ENCODE measurements at regions not wholly inside any gene's neighbourhood (a gene's known extent, or its start where the extent isn't known, plus 50 kb on each side); places are given as distances from the start of the nearest gene placed in this dataset.

- no peak for DNase-seq (ENCODE audit: low spot score in 2 of 2)
- no peak for TF ChIP-seq CTCF (IDR thresholded peaks at IDR 0.05)
- Histone ChIP-seq H3K27me3 (no peaks in the 10 kb centered on the region), H3K9me3 (no peaks in the 10 kb centered on the region), H3K4me3 (no peak overlapping the region), H3K4me1 (no peaks in the 10 kb centered on the region), H3K36me3 (no peaks in the 10 kb centered on the region), H3K27ac (no peak overlapping the region)
- intact Hi-C loops (cut with DNase I), result loop anchor here (5.0 kb wide), 1 partner anchor 1455 kb away; no protein-coding TSS in a partner anchor
These were observed 547.3 kb upstream of the SLC35B3 start for GRCh38 chr6:8982668-8983067.

DNA sequence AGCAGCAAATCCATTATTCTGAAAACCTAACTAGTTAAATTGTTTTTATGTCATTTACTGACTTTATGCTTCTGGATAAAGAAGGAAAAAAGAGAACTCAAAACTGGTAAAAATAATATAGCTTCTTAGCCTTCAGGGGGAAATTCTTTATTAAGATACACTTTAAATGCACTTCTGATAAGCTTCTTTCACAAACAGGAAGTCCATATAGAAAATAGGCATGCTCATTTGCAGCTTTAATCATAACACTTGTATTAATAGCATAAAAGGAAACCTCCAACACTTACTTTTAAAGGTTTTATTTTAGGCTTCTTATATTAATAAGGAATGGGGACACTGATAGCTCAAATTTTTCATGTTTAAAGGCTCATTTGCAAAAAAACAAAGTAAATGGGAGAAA lies 538.0 kb upstream of the SLC35B3 start:
- TF ChIP-seq CTCF (IDR thresholded peaks at IDR 0.05), result no peak
- Histone ChIP-seq H3K36me3 (no peaks in the 10 kb centered on the region), H3K27ac (no peak overlapping the region), H3K27me3 (no peaks in the 10 kb centered on the region), H3K9me3 (no peaks in the 10 kb centered on the region), H3K4me1 (no peaks in the 10 kb centered on the region), H3K4me3 (no peak overlapping the region)
- intact Hi-C loops (cut with DNase I), result no loop called here
- DNase-seq (ENCODE audit: low spot score in 2 of 2), result no peak

- no peak for DNase-seq (ENCODE audit: low spot score in 2 of 2)
These were observed 534.4 kb upstream of the SLC35B3 start for GRCh38 chr6:8969747-8970146.

DNA sequence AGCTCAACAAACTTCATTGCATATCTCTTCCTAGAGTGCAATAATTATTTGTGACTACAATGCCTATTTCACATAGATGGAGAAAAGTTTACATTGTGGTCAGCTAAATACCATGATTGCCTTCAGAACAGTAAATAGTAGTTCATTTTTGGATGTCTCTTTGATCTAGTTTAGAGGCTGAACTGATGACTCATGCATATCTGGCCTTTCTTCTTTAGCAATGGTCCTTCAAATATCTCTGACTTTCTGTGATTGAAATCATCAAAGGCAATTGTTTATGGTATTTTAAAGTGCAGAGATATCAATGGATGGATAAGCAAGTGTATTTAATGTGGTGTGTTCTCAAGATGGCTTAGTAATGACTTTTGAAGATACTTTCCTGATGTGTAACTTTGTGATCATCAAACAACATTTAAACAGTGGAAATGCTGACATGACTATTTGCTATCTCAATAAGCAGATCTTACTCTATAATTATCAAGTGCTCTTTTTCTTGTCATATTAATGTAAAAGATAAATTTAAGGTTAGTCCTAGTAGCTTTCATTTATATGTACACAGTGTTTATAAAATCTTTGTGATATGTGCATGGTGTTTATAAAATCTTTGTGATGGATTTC lies 523.7 kb upstream of the SLC35B3 start:
- no peaks in the 10 kb centered on the region for H3K27me3 ChIP-seq
- intact Hi-C loops (cut with DNase I), result no loop called here
- H3K4me3 ChIP-seq, result no peak overlapping the region
- H3K4me1 ChIP-seq, result no peaks in the 10 kb centered on the region
- no peak overlapping the region for H3K27ac ChIP-seq
- no peaks in the 10 kb centered on the region for H3K9me3 ChIP-seq
- TF ChIP-seq CTCF (IDR thresholded peaks at IDR 0.05), result no peak
- H3K36me3 ChIP-seq, result no peaks in the 10 kb centered on the region
- no peak for DNase-seq (ENCODE audit: low spot score in 2 of 2)

More at GRCh38 chr6:8969747-8970146, 534.4 kb upstream of the SLC35B3 start:
- Histone ChIP-seq H3K4me1 (no peaks in the 10 kb centered on the region), H3K4me3 (no peak overlapping the region), H3K27me3 (no peaks in the 10 kb centered on the region), H3K27ac (no peak overlapping the region), H3K36me3 (no peaks in the 10 kb centered on the region), H3K9me3 (no peaks in the 10 kb centered on the region)
- intact Hi-C loops (cut with DNase I), result no loop called here
- no peak for TF ChIP-seq CTCF (IDR thresholded peaks at IDR 0.05)

DNA sequence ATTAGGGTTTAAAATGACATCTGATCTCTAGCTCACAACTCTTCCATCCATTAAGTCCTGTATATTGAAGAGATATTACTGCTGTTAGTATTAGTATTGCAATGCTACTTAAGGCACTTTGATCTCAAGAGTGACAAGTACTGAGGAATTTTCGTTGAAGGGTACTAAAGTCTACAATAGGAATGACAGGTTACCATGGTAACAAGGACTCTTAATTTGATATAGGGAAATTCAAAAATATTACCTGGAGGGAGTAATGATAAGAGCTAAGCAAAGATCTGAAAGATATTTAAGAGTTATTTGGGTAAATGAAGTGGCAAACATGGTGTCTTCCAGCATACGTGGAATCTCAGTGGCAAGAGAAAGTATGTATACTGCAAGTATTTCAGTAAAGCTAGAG lies 518.0 kb upstream of the SLC35B3 start:
- Histone ChIP-seq H3K36me3 (no peaks in the 10 kb centered on the region), H3K4me1 (no peaks in the 10 kb centered on the region), H3K27ac (no peak overlapping the region), H3K27me3 (no peaks in the 10 kb centered on the region), H3K4me3 (no peak overlapping the region), H3K9me3 (no peaks in the 10 kb centered on the region)
- TF ChIP-seq CTCF (IDR thresholded peaks at IDR 0.05), result no peak
- intact Hi-C loops (cut with DNase I), result no loop called here
- DNase-seq (ENCODE audit: low spot score in 2 of 2), result no peak

DNA sequence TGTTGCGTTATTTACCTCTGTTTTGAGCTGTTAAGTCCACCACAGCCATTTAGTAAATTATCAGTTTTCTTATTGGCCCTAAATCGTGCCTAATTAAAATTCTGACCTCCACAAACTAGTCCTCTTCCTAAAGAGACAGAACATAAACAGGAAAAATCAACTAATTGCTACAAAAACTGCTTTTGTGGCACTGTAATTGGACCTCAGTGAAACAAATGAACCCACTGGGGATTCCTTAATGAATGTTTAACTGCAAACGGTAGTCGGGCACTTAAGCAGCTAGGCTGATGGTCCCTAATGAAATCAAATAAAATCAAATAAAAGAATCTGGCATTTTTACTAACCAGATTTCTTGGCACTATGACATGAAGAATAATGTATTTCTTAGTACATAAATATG lies 513.4 kb upstream of the SLC35B3 start:
- Histone ChIP-seq H3K27ac (no peak overlapping the region), H3K36me3 (no peaks in the 10 kb centered on the region), H3K9me3 (no peaks in the 10 kb centered on the region), H3K4me3 (no peak overlapping the region), H3K27me3 (no peaks in the 10 kb centered on the region), H3K4me1 (no peaks in the 10 kb centered on the region)
- intact Hi-C loops (cut with DNase I), result no loop called here
- no peak for TF ChIP-seq CTCF (IDR thresholded peaks at IDR 0.05)
- no peak for DNase-seq (ENCODE audit: low spot score in 2 of 2)

All from ascending aorta (tissue), 2 donors.